ENCODE measurements at regions not wholly inside any gene's neighbourhood (a gene's known extent, or its start where the extent isn't known, plus 50 kb on each side); places are given as distances from the start of the nearest gene placed in this dataset.

GRCh38 chr13:70884196-70884595, 775.9 kb upstream of the KLHL1 start:
- no peak for FAIRE-seq

- FAIRE-seq = no peak
These were observed 766.4 kb upstream of the KLHL1 start for GRCh38 chr13:70874636-70875035.

GRCh38 chr13:70864731-70865130, 756.5 kb upstream of the KLHL1 start:
- no peak for FAIRE-seq

GRCh38 chr13:70856711-70857110, 748.5 kb upstream of the KLHL1 start:
- FAIRE-seq = no peak

GRCh38 chr13:70856025-70856424, 747.8 kb upstream of the KLHL1 start:
- no peak for FAIRE-seq

GRCh38 chr13:70849222-70849621, 741.0 kb upstream of the KLHL1 start:
- FAIRE-seq = no peak

- no peak for FAIRE-seq
These were observed 736.3 kb upstream of the KLHL1 start for GRCh38 chr13:70844391-70845108.

GRCh38 chr13:70842062-70842644, 733.9 kb upstream of the KLHL1 start:
- FAIRE-seq = no peak

- no peak for FAIRE-seq
These were observed 733.2 kb upstream of the KLHL1 start for GRCh38 chr13:70841240-70842061.

- no peak for FAIRE-seq
These were observed 727.1 kb upstream of the KLHL1 start for GRCh38 chr13:70835371-70835770.

- no peak for FAIRE-seq
These were observed 721.5 kb upstream of the KLHL1 start for GRCh38 chr13:70829748-70830147.

- FAIRE-seq = no peak
These were observed 709.3 kb upstream of the KLHL1 start for GRCh38 chr13:70817576-70817975.

- no peak for FAIRE-seq
These were observed 708.6 kb upstream of the KLHL1 start for GRCh38 chr13:70816853-70817252.

GRCh38 chr13:70814684-70815083, 706.4 kb upstream of the KLHL1 start:
- FAIRE-seq = no peak

GRCh38 chr13:70812481-70812880, 704.2 kb upstream of the KLHL1 start:
- FAIRE-seq = no peak

GRCh38 chr13:70809588-70809987, 701.3 kb upstream of the KLHL1 start:
- no peak for FAIRE-seq

GRCh38 chr13:70798385-70798784, 690.1 kb upstream of the KLHL1 start:
- no peak for FAIRE-seq

- FAIRE-seq = no peak
These were observed 687.2 kb upstream of the KLHL1 start for GRCh38 chr13:70795484-70795883.

- no peak for FAIRE-seq
These were observed 683.9 kb upstream of the KLHL1 start for GRCh38 chr13:70792121-70792520.

- FAIRE-seq = no peak
These were observed 681.5 kb upstream of the KLHL1 start for GRCh38 chr13:70789751-70790150.

GRCh38 chr13:70788074-70788473, 679.8 kb upstream of the KLHL1 start:
- no peak for FAIRE-seq

- FAIRE-seq = no peak
These were observed 676.1 kb upstream of the KLHL1 start for GRCh38 chr13:70784207-70784989.

- no peak for FAIRE-seq
These were observed 661.6 kb upstream of the KLHL1 start for GRCh38 chr13:70769817-70770216.
